Amygdala (tissue), 56 donors: ENCODE measurements at regions not wholly inside any gene's neighbourhood (a gene's known extent, or its start where the extent isn't known, plus 50 kb on each side); places are given as distances from the start of the nearest gene placed in this dataset.
"Not testable (repeated sequence)": the region's sequence is repeated elsewhere in the genome, so short reads cannot be mapped to it uniquely, and the experiment has no call there.

Source experiments
- DNase-seq, 56 donors: peaks; one replicate each; lab custom pipeline; 2025; lab: John Stamatoyannopoulos, UW

DNA sequence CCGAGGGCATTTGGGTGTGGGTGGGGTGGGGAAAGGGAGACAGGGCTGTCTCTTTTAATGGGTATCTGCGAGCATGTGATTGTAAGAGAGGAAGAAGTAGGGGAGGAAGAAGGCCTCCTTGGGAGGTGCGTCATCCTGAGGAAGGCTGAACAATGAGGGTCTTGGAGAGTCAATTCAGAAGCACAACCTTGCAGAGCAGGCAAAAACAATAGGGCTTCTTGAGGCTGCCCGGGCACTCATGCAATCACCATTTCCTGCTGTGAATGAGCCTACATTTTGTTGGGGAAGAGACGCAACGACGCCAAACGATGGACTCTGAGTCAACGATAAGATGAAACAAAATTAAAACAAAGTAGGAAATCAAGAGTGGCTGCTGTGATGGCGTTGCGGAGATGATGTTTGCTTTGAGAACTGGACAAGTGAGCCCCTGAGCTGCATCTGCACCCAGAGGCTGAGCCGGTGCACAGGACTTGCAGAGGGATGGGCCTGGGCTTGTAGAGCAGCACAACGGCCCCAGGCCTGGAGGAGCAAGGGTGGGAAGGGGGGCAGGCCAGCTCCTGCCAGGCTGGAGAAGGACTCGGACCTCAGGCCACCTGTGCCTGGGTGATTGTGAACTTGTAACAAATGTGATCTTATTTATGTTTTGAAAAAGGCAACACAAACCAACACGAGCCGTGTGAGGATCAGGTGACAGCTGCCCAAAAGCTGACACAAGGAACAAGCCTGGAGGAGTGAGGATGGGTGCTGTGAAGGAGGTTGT lies 92.3 kb upstream of the B3GAT1 start:
- DNase-seq = no peak

GRCh38 chr11:134503596-134503995 lies 91.6 kb upstream of the B3GAT1 start:
- DNase-seq = no peak

DNA sequence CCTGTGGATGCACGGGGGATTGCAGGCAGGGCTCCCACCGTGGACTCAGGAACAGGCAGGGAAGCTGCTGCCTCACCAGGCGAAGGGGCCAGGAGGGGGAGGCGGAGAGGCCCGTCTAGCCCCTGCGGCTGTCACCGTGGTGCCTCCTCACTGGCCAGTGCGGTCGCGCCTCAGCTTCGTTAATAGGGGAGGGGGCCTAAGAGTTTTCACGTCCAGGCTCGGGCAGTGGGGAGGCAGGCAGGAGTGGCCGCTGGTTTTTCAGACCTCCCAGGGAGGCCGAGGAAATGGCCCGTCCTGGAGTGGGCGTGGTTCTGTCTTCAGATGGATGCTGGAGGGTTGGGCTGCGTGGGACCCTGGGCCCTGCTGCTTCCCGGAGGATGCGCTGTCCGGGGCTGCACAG lies 91.1 kb upstream of the B3GAT1 start:
- DNase-seq = no peak

- DNase-seq = no peak
Measured at GRCh38 chr11:134502153-134502550, 90.1 kb upstream of the B3GAT1 start.

DNA sequence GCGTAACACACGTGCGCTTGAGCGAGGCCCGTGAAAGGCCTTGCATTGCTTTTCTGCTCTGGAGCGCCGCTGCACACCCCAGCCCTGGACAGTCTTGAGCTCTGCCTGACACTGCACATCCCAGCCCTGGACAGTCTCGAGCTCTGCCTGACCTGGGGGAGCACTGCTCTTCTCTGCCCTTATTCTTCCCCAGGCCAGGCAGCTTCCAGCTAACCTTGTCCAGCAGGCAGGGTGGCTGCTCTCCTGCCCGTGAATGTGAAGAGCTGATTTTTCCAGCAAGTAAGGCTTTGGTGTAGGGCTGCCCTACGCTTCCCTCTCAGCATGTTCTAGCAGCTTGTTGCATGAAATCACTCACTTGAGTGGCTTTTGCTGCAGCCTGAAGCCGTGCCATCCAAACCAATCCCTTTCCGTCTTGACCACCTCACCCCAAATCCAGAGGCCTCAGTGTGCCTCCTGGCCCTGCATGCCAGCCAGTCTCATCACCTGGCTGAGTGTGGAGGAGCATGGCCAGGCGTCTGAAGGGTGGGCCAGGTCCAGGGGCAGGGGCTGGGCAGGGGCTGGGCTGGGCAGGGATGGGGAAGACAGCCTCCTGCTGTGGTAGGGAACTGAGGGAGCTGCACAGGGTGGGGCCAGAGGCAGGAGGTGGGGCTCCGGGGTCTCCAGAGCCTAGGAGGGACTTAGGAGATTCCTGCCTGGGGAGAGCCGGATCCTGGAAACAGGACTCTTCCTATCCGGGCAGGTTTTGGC lies 89.5 kb upstream of the B3GAT1 start:
- DNase-seq = no peak

- DNase-seq = no peak
Measured at GRCh38 chr11:134500621-134501020, 88.6 kb upstream of the B3GAT1 start.

- DNase-seq = no peak
Measured at GRCh38 chr11:134499990-134500389, 87.9 kb upstream of the B3GAT1 start.

DNA sequence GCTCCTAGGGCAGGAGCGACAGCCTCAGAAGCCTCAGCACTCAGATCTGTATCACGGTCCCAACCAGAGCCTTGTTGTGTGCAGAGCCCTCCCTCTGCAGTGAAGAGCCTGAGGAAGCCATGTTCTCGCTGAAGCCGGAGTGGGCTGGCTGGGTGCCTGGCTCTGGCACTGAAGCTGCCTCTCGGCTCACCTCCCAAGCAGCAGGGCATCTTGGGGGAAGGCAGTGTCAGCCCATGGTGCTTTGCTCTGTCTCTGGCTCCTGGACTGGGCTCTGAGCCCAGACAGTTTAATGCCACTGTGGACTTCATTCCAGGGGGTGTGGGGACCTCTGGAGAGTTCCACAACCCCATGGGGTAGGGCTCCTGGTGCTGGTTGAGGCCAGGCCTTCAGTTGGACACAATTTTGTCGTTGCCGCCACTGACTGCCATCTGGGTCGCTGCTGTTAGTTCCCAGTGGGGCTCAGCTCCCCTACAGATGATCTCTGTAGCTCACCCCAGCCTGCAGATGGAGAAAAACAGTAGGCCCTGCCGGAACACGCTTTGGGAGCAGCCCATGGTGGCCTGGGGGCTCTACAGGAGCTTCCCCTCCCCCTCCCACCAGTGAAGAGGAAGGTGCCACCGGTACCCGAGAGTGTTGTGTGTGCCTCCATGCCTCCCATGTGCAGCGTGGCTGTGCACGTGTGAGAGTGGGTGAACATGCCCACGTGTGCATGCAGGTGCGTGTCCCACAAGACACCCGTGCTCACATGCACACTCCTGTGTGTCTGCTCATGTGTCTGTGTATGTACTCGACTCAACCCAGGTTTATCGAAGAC lies 86.5 kb upstream of the B3GAT1 start:
- DNase-seq = peak in 43 of 56 donors; percentile 9 to 77 (median 43)

DNA sequence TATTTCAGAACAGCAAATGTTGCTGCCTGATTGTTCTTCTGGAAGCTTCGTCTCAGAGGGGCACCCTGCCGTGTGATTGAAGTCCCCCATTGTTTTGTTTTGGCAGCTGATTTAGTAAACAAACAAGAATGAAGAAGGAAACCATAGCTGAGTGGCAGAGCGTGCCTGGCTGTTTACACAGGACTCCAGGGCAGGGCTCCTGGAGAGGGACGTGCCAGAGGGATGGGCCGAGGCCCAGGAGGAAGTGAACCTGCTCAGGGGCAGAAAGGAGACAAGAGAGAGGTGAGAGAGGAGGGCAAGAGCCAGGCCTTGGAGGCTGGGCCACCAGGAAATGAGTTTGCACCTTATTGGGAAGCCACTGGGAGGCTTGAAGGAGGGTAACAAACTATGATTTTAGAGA lies 85.5 kb upstream of the B3GAT1 start:
- DNase-seq = no peak

DNA sequence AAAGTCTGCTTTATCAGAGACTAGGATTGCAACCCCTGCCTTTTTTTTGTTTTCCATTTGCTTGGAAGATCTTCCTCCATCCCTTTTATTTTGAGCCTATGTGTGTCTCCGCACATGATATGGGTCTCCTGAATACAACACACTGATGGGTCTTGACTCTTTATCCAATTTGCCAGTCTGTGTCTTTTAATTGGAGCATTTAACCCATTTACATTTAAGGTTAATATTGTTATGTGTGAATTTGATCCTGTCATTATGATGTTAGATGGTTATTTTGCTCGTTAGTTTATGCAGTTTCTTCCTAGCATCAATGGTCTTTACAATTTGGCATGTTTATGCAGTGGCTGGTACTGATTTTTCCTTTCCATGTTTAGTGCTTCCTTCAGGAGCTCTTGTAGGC lies 84.0 kb upstream of the B3GAT1 start:
- not testable (repeated sequence) for DNase-seq

DNA sequence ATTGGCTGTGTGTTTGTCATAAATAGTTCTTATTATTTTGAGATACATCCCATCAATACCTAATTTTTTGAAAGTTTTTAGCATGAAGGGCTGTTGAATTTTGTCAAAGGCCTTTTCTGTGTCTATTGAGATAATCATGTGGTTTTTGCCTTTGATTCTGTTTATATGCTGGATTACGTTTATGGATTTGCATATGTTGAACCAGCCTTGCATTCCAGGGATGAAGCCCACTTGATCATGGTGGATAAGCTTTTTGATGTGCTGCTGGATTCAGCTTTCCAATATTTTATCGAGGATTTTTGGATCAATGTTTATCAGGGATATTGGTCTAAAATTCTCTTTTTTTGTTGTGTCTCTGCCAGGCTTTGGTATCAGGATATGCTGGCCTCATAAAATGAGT lies 82.4 kb upstream of the B3GAT1 start:
- not testable (repeated sequence) for DNase-seq

- not testable (repeated sequence) for DNase-seq
Measured at GRCh38 chr11:134492411-134492810, 80.4 kb upstream of the B3GAT1 start.

GRCh38 chr11:134489728-134490127 lies 77.7 kb upstream of the B3GAT1 start:
- DNase-seq = no peak

GRCh38 chr11:134488913-134489312 lies 76.9 kb upstream of the B3GAT1 start:
- no peak for DNase-seq

DNA sequence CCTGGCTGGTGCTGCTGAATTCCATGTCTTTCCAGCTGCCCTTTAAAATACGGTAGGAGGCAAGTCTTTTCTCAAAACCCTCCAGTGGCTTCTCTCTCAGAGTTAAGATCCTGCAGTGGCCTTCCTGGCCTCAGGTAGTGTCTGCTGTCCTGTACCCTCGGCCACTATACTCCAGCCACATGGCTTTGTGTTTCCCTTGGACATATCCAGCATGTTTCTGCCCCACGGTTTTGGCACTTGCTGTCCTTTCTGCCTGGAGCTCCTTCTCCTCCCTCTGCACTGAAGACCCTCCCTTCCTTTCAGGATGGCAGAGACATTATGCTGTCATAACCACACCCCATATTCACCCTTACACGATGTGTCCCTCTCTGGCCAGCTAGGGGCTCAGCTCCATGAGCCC lies 76.5 kb upstream of the B3GAT1 start:
- DNase-seq = no peak

DNA sequence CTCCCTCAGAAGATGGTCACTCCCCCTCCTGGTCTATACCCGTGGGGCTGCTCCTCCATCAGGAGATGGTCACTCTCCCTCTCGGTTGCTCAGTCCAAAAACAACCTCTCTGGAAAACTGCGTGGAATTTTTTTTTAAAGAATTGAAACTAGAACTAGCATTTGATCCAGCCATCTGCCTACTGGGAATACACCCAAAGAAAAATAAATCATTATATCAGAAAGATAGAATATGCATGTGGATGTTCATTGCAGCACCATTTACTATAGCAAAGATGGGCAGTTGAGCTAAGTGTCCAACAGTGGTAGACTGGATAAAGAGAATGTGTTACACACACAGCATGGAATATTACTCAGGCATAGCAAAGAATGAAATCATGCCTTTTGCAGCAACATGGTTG lies 75.7 kb upstream of the B3GAT1 start:
- DNase-seq = no peak

- DNase-seq = no peak
Measured at GRCh38 chr11:134486704-134487103, 74.7 kb upstream of the B3GAT1 start.

DNA sequence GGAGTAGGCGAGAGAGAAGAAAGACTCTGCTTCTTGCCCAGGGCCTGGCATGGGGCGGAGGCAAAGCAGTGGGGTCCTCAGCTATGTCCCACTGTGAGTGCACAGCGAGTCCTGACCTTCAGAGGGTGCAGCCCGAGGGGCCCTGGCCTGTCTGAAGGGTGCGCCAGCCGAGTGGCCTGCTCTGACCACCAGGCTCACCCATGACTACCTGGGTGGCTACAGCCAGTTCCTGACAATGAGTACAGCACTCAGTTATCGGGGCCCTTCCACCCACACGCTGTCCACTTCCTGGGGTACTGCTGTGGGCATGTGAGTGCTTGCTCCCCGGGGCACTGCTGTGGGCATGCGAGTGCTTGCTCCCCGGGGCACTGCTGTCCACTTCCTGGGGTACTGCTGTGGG lies 74.1 kb upstream of the B3GAT1 start:
- DNase-seq = no peak

- no peak for DNase-seq
Measured at GRCh38 chr11:134485316-134485715, 73.3 kb upstream of the B3GAT1 start.

- DNase-seq = no peak
Measured at GRCh38 chr11:134483857-134484256, 71.8 kb upstream of the B3GAT1 start.

- DNase-seq = no peak
Measured at GRCh38 chr11:134483291-134483690, 71.2 kb upstream of the B3GAT1 start.
